Endothelial cell of umbilical vein (primary cell): ENCODE measurements at regions not wholly inside any gene's neighbourhood (a gene's known extent, or its start where the extent isn't known, plus 50 kb on each side); places are given as distances from the start of the nearest gene placed in this dataset.

Experiments used
- BruUV-seq: library from RNA; stranded (reverse); fragments of 400-500 nt; replicated peaks from 2 replicates; lab custom pipeline; 2021; lab: Mats Ljungman, UMichigan
- CTCF ChIA-PET: fragments of 300-600, 350-600 bp; sonication (Branson Sonifier 250); formaldehyde crosslinking; loops from one replicate; lab custom pipeline; 2021; ENCODE audit warnings: antibody characterized with exemption, inconsistent platforms; lab: Charles Lee
- POLR2A ChIA-PET: fragments of 300-600, 350-600 bp; sonication (Branson Sonifier 250); formaldehyde crosslinking; loops from one replicate; lab custom pipeline; 2021; ENCODE audit warnings: antibody characterized with exemption, inconsistent platforms; lab: Charles Lee
- DNase-seq: peaks from one replicate; pipeline ENCODE4 v3.0.0-alpha.2; 2011; ENCODE audit warnings: low read depth, low spot score
- FAIRE-seq: peaks from 2 replicates; lab custom pipeline; 2011; peaks lifted over from hg19 to GRCh38; lab: Jason Lieb, UNC
- H2AFZ ChIP-seq: 2 replicates; pipeline ENCODE4 v1.6.0; 2012; ENCODE audit warnings: low read depth, low read length, control low read depth, inconsistent platforms
- H3K27ac ChIP-seq: 2 replicates; pipeline ENCODE4 v1.5.1; 2011; ENCODE audit warnings: low read depth, mild to moderate bottlenecking, control low read depth, low read length, moderate library complexity; ENCODE audit not compliant: insufficient read depth
- H3K27me3 ChIP-seq, 2 experiments: 2 replicates each; pipeline versions ENCODE4 v1.6.0 to v1.6.1; 2011; ENCODE audit warnings: low read length in 2 of 2, mixed read lengths in 1 of 2; ENCODE audit not compliant: control insufficient read depth in 2 of 2, insufficient read depth in 2 of 2
- H3K36me3 ChIP-seq, 2 experiments: 2 replicates in 1 of 2; 3 replicates in 1 of 2; pipeline ENCODE4 v1.5.1; 2011; ENCODE audit warnings: low read length in 2 of 2, mild to moderate bottlenecking in 1 of 2, moderate library complexity in 1 of 2; ENCODE audit not compliant: control insufficient read depth in 2 of 2, insufficient read depth in 2 of 2; ENCODE audit errors: extremely low read depth in 1 of 2
- H3K4me1 ChIP-seq: 3 replicates; pipeline ENCODE4 v1.5.1; 2011; ENCODE audit warnings: mild to moderate bottlenecking, low read length; ENCODE audit not compliant: control insufficient read depth, insufficient read depth; ENCODE audit errors: extremely low read depth
- H3K4me2 ChIP-seq: 2 replicates; pipeline ENCODE4 v1.6.1; 2011; ENCODE audit warnings: low read length, control low read depth, mixed read lengths; ENCODE audit not compliant: insufficient read depth
- H3K4me3 ChIP-seq, 3 experiments: fragments of 200-600 bp in 1 of 3; sonication (generic), shearing (Covaris generic) in 1 of 3; replicated peaks in 1 of 3; 2 replicates each; pipeline ENCODE4 v1.5.1; 2011 to 2016; ENCODE audit warnings: control low read depth in 3 of 3, low read length in 3 of 3, mild to moderate bottlenecking in 2 of 3, inconsistent platforms in 1 of 3, low read depth in 1 of 3, moderate library complexity in 1 of 3; ENCODE audit not compliant: insufficient read depth in 1 of 3
- H3K79me2 ChIP-seq: 2 replicates; pipeline ENCODE4 v1.6.0; 2012; ENCODE audit warnings: low read length, inconsistent platforms; ENCODE audit not compliant: control insufficient read depth, insufficient read depth
- H3K9ac ChIP-seq: replicated peaks from 2 replicates; pipeline ENCODE3; 2011; ENCODE audit warnings: low read length, control low read depth; ENCODE audit not compliant: insufficient read depth; ENCODE audit errors: extremely low read depth
- H3K9me1 ChIP-seq: replicated peaks from 3 replicates; pipeline ENCODE4 v1.6.0; 2011; ENCODE audit warnings: mild to moderate bottlenecking, low read length; ENCODE audit not compliant: control insufficient read depth, insufficient read depth; ENCODE audit errors: extremely low read depth
- H3K9me3 ChIP-seq: replicated peaks from 2 replicates; pipeline ENCODE4 v1.5.1; 2012; ENCODE audit warnings: low read length, inconsistent platforms; ENCODE audit not compliant: control insufficient read depth, insufficient read depth
- H4K20me1 ChIP-seq: replicated peaks from 2 replicates; pipeline ENCODE3; 2011; ENCODE audit warnings: mild to moderate bottlenecking, low read length; ENCODE audit not compliant: control insufficient read depth, insufficient read depth; ENCODE audit errors: extremely low read depth
- CTCF ChIP-seq, 2 donors: IDR thresholded peaks; 1 replicate in 1 of 2; 2 replicates in 1 of 2; pipeline ENCODE4 v1.5.1; 2011; ENCODE audit warnings: low read length in 2 of 2, mild to moderate bottlenecking in 2 of 2, moderate library complexity in 2 of 2, control low read depth in 1 of 2, inconsistent platforms in 1 of 2, low read depth in 1 of 2; ENCODE audit not compliant: insufficient read depth in 1 of 2; ENCODE audit errors: extremely low read depth in 1 of 2
- EZH2 ChIP-seq: IDR thresholded peaks from 2 replicates; pipeline ENCODE4 v1.6.1; 2012; ENCODE audit warnings: borderline replicate concordance, low read depth, mild to moderate bottlenecking, moderate library complexity, low read length, inconsistent platforms; ENCODE audit not compliant: severe bottlenecking
- FOS ChIP-seq: IDR thresholded peaks from 2 replicates; pipeline ENCODE4 v1.6.1; 2011; ENCODE audit warnings: mild to moderate bottlenecking, low read length, moderate library complexity, borderline replicate concordance; ENCODE audit not compliant: insufficient read depth
- GATA2 ChIP-seq: IDR thresholded peaks from 2 replicates; pipeline ENCODE4 v1.7.0; 2011; ENCODE audit warnings: low read depth, mild to moderate bottlenecking, moderate library complexity, mixed read lengths, low read length; ENCODE audit not compliant: insufficient read length, insufficient read depth
- JUN ChIP-seq: IDR thresholded peaks from 2 replicates; pipeline ENCODE4 v1.6.1; 2011; ENCODE audit warnings: borderline replicate concordance, low read depth; ENCODE audit not compliant: insufficient read length, insufficient read depth
- MYC ChIP-seq: IDR thresholded peaks from one replicate; pipeline ENCODE4 v1.6.1; 2011; ENCODE audit warnings: mild to moderate bottlenecking, low read depth, low read length
- POLR2A ChIP-seq: IDR thresholded peaks from 2 replicates; pipeline ENCODE4 v1.6.1; 2012; ENCODE audit warnings: low read depth, mild to moderate bottlenecking, control low read depth, low read length
- POLR2AphosphoS5 ChIP-seq: IDR thresholded peaks from 2 replicates; pipeline ENCODE4 v1.6.1; 2012; ENCODE audit warnings: low read depth, mild to moderate bottlenecking, control low read depth, low read length, moderate library complexity; ENCODE audit not compliant: insufficient read depth
- dilution Hi-C: fragments of 300-500 bp; cut with MboI; formaldehyde crosslinking; loops from one replicate; pipeline ENCODE4 v1.15.0; 2019; ENCODE audit warnings: low sequenced_read_pairs; ENCODE audit not compliant: extremely low pct_ligation_motif_present
- intact Hi-C: fragments of 100-400 bp; cut with micrococcal nuclease; formaldehyde crosslinking; loops from one replicate; pipeline ENCODE4 v1.10.0; 2022
- TF ChIP-seq, protein P1 (sequence below): IDR thresholded peaks from 2 replicates; pipeline ENCODE4 v1.6.1; 2011; ENCODE audit not compliant: insufficient read depth, insufficient read length

DNA sequence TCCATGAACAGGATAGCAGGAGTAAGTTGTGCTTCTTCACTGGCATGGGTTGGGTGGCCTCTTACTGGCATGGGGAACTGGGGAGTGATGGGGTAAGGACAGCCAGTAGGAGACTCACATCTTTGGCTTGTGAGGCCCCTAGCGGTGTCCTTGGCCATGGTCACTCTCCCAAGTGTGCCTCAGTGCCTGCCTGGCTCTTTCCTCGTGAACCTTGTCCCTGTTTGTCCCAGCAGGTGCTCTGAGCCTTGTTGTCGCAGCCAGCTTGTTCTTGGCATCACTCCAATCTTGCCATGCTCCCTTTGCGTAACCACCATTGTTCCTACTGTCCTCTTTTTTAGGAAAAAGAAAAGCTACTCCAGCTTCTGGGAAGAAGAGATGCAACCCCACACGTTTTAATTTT is 53.6 kb upstream of the SDK2 start:
- POLR2A ChIA-PET: no interaction called here
- intact Hi-C loops (no loop called here), dilution Hi-C loops (no loop called here)

More for the DNA sequence above, 53.6 kb upstream of the SDK2 start:
- Histone ChIP-seq H3K9me1 (no peaks in the 10 kb centered on the region), H2AFZ (no peak overlapping the region), H3K9ac (no peak overlapping the region), H3K4me2 (no peak overlapping the region), H4K20me1 (no peaks in the 10 kb centered on the region), H3K36me3 (no peaks in the 10 kb centered on the region), H3K9me3 (peaks cover 3% of the 10 kb centered on the region), H3K27me3 (no peaks in the 10 kb centered on the region), H3K27ac (no peak overlapping the region), H3K4me3 (no peak overlapping the region), H3K79me2 (no peaks in the 10 kb centered on the region), H3K4me1 (no peaks in the 10 kb centered on the region)
- BruUV-seq: no TSS peak
- FAIRE-seq (no peak), DNase-seq (no peak)
- no peak for TF ChIP-seq EZH2
- TF ChIP-seq GATA2: no peak
- TF ChIP-seq JUN: no peak
- TF ChIP-seq MYC: no peak
- TF ChIP-seq CTCF (IDR thresholded peaks at IDR 0.05; ENCODE audit: extremely low read depth in 1 of 2, insufficient read depth in 1 of 2, low read depth in 1 of 2, low read length in 2 of 2): no peak
- TF ChIP-seq POLR2AphosphoS5: no peak
- TF ChIP-seq, protein P1, sequence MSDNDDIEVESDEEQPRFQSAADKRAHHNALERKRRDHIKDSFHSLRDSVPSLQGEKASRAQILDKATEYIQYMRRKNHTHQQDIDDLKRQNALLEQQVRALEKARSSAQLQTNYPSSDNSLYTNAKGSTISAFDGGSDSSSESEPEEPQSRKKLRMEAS: no peak
- no peak for TF ChIP-seq FOS
- TF ChIP-seq POLR2A: no peak
- CTCF ChIA-PET: no interaction called here
